WERI-Rb-1 (cell line): ENCODE measurements at regions not wholly inside any gene's neighbourhood (a gene's known extent, or its start where the extent isn't known, plus 50 kb on each side); places are given as distances from the start of the nearest gene placed in this dataset.

Experiments used
- DNase-seq: peaks from one replicate; pipeline ENCODE4 v3.0.0-alpha.2; 2020
- H3K27ac ChIP-seq: fragments of 250-450 bp; sonication (Bioruptor Pico); 2 replicates; pipeline ENCODE4 v1.5.1; 2020; ENCODE audit warnings: mild to moderate bottlenecking, moderate library complexity
- H3K27me3 ChIP-seq: fragments of 250-450 bp; sonication (Bioruptor Pico); 2 replicates; pipeline ENCODE4 v1.5.1; 2021; ENCODE audit warnings: mild to moderate bottlenecking, low read depth, moderate library complexity; ENCODE audit not compliant: insufficient read depth, severe bottlenecking
- H3K36me3 ChIP-seq: fragments of 250-450 bp; sonication (Bioruptor Pico); 2 replicates; pipeline ENCODE4 v1.5.1; 2020; ENCODE audit warnings: mild to moderate bottlenecking, moderate library complexity
- H3K4me3 ChIP-seq: 2 replicates; pipeline ENCODE4 v1.5.1; 2011; ENCODE audit warnings: low read depth, mild to moderate bottlenecking, control low read depth, low read length
- H3K9me3 ChIP-seq: fragments of 250-450 bp; sonication (Bioruptor Pico); 2 replicates; pipeline ENCODE4 v1.5.1; 2021; ENCODE audit warnings: mild to moderate bottlenecking, moderate library complexity; ENCODE audit not compliant: severe bottlenecking
- CTCF ChIP-seq: IDR thresholded peaks from 2 replicates; pipeline ENCODE4 v1.5.1; 2011; ENCODE audit warnings: low read depth, mild to moderate bottlenecking, control low read depth, inconsistent platforms, low read length

- H3K27ac ChIP-seq = no peak overlapping the region
- no peaks in the 10 kb centered on the region for H3K36me3 ChIP-seq
- no peak overlapping the region for H3K4me3 ChIP-seq
- no peak for TF ChIP-seq CTCF
- DNase-seq = no peak
- no peaks in the 10 kb centered on the region for H3K9me3 ChIP-seq
- H3K27me3 ChIP-seq = peaks cover 48% of the 10 kb centered on the region
Measured at GRCh38 chr2:19649142-19649541, 252.6 kb downstream of the TTC32 start.

- no peak for DNase-seq
- Histone ChIP-seq H3K27me3 (peaks cover 48% of the 10 kb centered on the region), H3K36me3 (no peaks in the 10 kb centered on the region), H3K9me3 (no peaks in the 10 kb centered on the region), H3K27ac (no peak overlapping the region), H3K4me3 (no peak overlapping the region)
- TF ChIP-seq CTCF = no peak
Measured at GRCh38 chr2:19648583-19648982, 253.2 kb downstream of the TTC32 start.

- Histone ChIP-seq H3K27me3 (peaks cover 45% of the 10 kb centered on the region), H3K27ac (no peak overlapping the region), H3K4me3 (no peak overlapping the region), H3K9me3 (no peaks in the 10 kb centered on the region), H3K36me3 (no peaks in the 10 kb centered on the region)
- no peak for TF ChIP-seq CTCF
- DNase-seq = no peak
Measured at GRCh38 chr2:19646987-19647386, 254.8 kb downstream of the TTC32 start.

- TF ChIP-seq CTCF = no peak
- Histone ChIP-seq H3K36me3 (no peaks in the 10 kb centered on the region), H3K4me3 (no peak overlapping the region)
Measured at GRCh38 chr2:19644763-19645162, 257.0 kb downstream of the TTC32 start.

GRCh38 chr2:19643117-19643518, 258.7 kb downstream of the TTC32 start:
- no peaks in the 10 kb centered on the region for H3K9me3 ChIP-seq
- no peak for DNase-seq
- H3K27me3 ChIP-seq = peaks cover 29% of the 10 kb centered on the region
- no peak overlapping the region for H3K27ac ChIP-seq
- H3K4me3 ChIP-seq = no peak overlapping the region
- no peaks in the 10 kb centered on the region for H3K36me3 ChIP-seq
- TF ChIP-seq CTCF = no peak

More at GRCh38 chr2:19644763-19645162, 257.0 kb downstream of the TTC32 start:
- no peak overlapping the region for H3K27ac ChIP-seq
- DNase-seq = no peak
- no peaks in the 10 kb centered on the region for H3K9me3 ChIP-seq
- H3K27me3 ChIP-seq = peaks cover 38% of the 10 kb centered on the region

- H3K9me3 ChIP-seq = no peaks in the 10 kb centered on the region
- no peak for TF ChIP-seq CTCF
- H3K27me3 ChIP-seq = peaks cover 35% of the 10 kb centered on the region
- no peak overlapping the region for H3K27ac ChIP-seq
- no peak for DNase-seq
- H3K4me3 ChIP-seq = no peak overlapping the region
- no peaks in the 10 kb centered on the region for H3K36me3 ChIP-seq
Measured at GRCh38 chr2:19642501-19642900, 259.3 kb downstream of the TTC32 start.
